ENCODE measurements at regions not wholly inside any gene's neighbourhood (a gene's known extent, or its start where the extent isn't known, plus 50 kb on each side); places are given as distances from the start of the nearest gene placed in this dataset.

DNA sequence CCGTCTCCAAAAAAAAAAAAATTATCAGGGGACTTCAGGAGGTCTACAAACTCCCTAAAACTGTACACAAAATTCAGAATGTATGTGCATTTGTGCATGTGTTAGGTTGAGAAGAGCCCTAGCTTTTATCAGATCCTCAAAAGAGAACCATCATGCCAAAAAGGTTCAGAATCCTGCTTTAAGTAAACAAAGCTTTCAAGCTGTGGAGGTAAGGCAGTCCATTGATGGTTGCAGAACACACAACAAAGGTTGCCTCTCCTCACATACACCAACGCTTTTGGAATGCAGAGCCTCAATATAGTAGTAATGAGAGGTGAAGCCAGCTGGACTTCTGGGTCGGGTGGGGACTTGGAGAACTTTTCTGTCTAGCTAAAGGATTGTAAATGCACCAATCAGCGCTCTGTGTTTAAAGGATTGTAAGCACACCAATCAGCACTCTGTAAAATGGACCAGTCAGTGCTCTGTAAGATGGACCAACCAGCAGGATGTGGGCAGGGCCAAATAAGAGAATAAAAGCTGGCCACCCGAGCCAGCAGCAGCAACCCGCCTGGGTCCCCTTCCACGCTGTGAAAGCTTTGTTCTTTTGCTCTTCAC, 57.9 kb upstream of the RNF38 start:
- TF ChIP-seq, protein P1, sequence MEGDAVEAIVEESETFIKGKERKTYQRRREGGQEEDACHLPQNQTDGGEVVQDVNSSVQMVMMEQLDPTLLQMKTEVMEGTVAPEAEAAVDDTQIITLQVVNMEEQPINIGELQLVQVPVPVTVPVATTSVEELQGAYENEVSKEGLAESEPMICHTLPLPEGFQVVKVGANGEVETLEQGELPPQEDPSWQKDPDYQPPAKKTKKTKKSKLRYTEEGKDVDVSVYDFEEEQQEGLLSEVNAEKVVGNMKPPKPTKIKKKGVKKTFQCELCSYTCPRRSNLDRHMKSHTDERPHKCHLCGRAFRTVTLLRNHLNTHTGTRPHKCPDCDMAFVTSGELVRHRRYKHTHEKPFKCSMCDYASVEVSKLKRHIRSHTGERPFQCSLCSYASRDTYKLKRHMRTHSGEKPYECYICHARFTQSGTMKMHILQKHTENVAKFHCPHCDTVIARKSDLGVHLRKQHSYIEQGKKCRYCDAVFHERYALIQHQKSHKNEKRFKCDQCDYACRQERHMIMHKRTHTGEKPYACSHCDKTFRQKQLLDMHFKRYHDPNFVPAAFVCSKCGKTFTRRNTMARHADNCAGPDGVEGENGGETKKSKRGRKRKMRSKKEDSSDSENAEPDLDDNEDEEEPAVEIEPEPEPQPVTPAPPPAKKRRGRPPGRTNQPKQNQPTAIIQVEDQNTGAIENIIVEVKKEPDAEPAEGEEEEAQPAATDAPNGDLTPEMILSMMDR (IDR thresholded peaks at IDR 0.05 in 4 of 5, conservative IDR thresholded peaks at IDR 0.05 in 1 of 5), result no peak
- TF ChIP-seq POLR2A (IDR thresholded peaks at IDR 0.05), result no peak
